T-helper 2 cell treated with Interferon-gamma antibody and Interleukin-4, amounts not matched to agents 5 μg/mL and 100 μg/mL, for 36 hours (primary cell): ENCODE measurements at regions not wholly inside any gene's neighbourhood (a gene's known extent, or its start where the extent isn't known, plus 50 kb on each side); places are given as distances from the start of the nearest gene placed in this dataset.
A peak's percentile ranks its signal among the peaks of the same experiment; 100 is the strongest.
"Not testable (repeated sequence)": the region's sequence is repeated elsewhere in the genome, so short reads cannot be mapped to it uniquely, and the experiment has no call there.

ENCODE experiments used
- DNase-seq: peaks from one replicate; pipeline ENCODE4 v3.0.0; 2021; ENCODE audit warnings: low spot score
- H3K27ac Mint-ChIP-seq: one replicate; pipeline ENCODE4 v1.8.0; 2021; ENCODE audit warnings: mild to moderate bottlenecking, mixed read lengths
- H3K27me3 Mint-ChIP-seq: one replicate; pipeline ENCODE4 v1.8.0; 2021; ENCODE audit warnings: low read depth, mixed read lengths
- H3K36me3 Mint-ChIP-seq: one replicate; pipeline ENCODE4 v1.8.0; 2021; ENCODE audit warnings: low read depth, mixed read lengths
- H3K4me1 Mint-ChIP-seq: one replicate; pipeline ENCODE4 v1.8.0; 2021; ENCODE audit warnings: low read depth, mixed read lengths
- H3K4me3 Mint-ChIP-seq: one replicate; pipeline ENCODE4 v1.8.0; 2022; ENCODE audit warnings: mild to moderate bottlenecking, moderate library complexity, mixed read lengths
- H3K9me3 Mint-ChIP-seq: one replicate; pipeline ENCODE4 v1.8.0; 2021; ENCODE audit warnings: mixed read lengths

GRCh38 chr2:7432436-7432835, 515.2 kb downstream of the RNF144A start:
- Mint-ChIP-seq H3K4me3 (peak overlapping the region; percentile 35), H3K27me3 (no peaks in the 10 kb centered on the region), H3K4me1 (peaks cover 66% of the 10 kb centered on the region), H3K27ac (peak overlapping the region; percentile 99), H3K36me3 (peaks cover 32% of the 10 kb centered on the region), H3K9me3 (peaks cover 20% of the 10 kb centered on the region)
- no peak for DNase-seq

GRCh38 chr2:7436096-7436906, 519.1 kb downstream of the RNF144A start:
- Mint-ChIP-seq H3K4me3 (peak overlapping the region; percentile 59), H3K9me3 (peaks cover 42% of the 10 kb centered on the region)

GRCh38 chr2:7437141-7437540, 519.9 kb downstream of the RNF144A start:
- peaks cover 50% of the 10 kb centered on the region for H3K9me3 Mint-ChIP-seq
- H3K4me1 Mint-ChIP-seq = peaks cover 70% of the 10 kb centered on the region
- H3K4me3 Mint-ChIP-seq = peak overlapping the region; percentile 59
- DNase-seq = peak; percentile 51
- no peaks in the 10 kb centered on the region for H3K27me3 Mint-ChIP-seq
- H3K27ac Mint-ChIP-seq = peak overlapping the region; percentile 91
- H3K36me3 Mint-ChIP-seq = peaks cover 55% of the 10 kb centered on the region

More at GRCh38 chr2:7436096-7436906, 519.1 kb downstream of the RNF144A start:
- Mint-ChIP-seq H3K27ac (peak overlapping the region; percentile 91), H3K36me3 (peaks cover 47% of the 10 kb centered on the region), H3K4me1 (peaks cover 66% of the 10 kb centered on the region), H3K27me3 (no peaks in the 10 kb centered on the region)
- DNase-seq = no peak

GRCh38 chr2:7437716-7438632, 520.8 kb downstream of the RNF144A start:
- peaks cover 54% of the 10 kb centered on the region for H3K36me3 Mint-ChIP-seq
- peaks cover 71% of the 10 kb centered on the region for H3K4me1 Mint-ChIP-seq
- peaks cover 50% of the 10 kb centered on the region for H3K9me3 Mint-ChIP-seq
- peak overlapping the region; percentile 91 for H3K27ac Mint-ChIP-seq
- peak; percentile 59 for DNase-seq
- H3K4me3 Mint-ChIP-seq = peak overlapping the region; percentile 59
- no peaks in the 10 kb centered on the region for H3K27me3 Mint-ChIP-seq

- Mint-ChIP-seq H3K9me3 (peaks cover 46% of the 10 kb centered on the region), H3K4me1 (peaks cover 76% of the 10 kb centered on the region), H3K27me3 (no peaks in the 10 kb centered on the region), H3K36me3 (peaks cover 51% of the 10 kb centered on the region), H3K27ac (peak overlapping the region; percentile 86), H3K4me3 (peak overlapping the region; percentile 44)
- DNase-seq = no peak
Observed at GRCh38 chr2:7438855-7439254, 521.6 kb downstream of the RNF144A start.

GRCh38 chr2:7440977-7441376, 523.8 kb downstream of the RNF144A start:
- no peak for DNase-seq
- Mint-ChIP-seq H3K36me3 (peaks cover 41% of the 10 kb centered on the region), H3K4me3 (no peak overlapping the region), H3K27me3 (no peaks in the 10 kb centered on the region), H3K9me3 (peaks cover 38% of the 10 kb centered on the region), H3K4me1 (peaks cover 76% of the 10 kb centered on the region), H3K27ac (no peak overlapping the region)

GRCh38 chr2:7441841-7442240, 524.6 kb downstream of the RNF144A start:
- Mint-ChIP-seq H3K36me3 (peaks cover 38% of the 10 kb centered on the region), H3K4me3 (peak overlapping the region; percentile 14), H3K27ac (peak overlapping the region; percentile 63), H3K4me1 (peaks cover 76% of the 10 kb centered on the region), H3K9me3 (peaks cover 39% of the 10 kb centered on the region)
- DNase-seq, H3K27me3 Mint-ChIP-seq: not testable (repeated sequence)

- Mint-ChIP-seq H3K4me1 (peaks cover 73% of the 10 kb centered on the region), H3K27me3 (no peaks in the 10 kb centered on the region), H3K27ac (peak overlapping the region; percentile 61), H3K9me3 (peaks cover 36% of the 10 kb centered on the region), H3K36me3 (peaks cover 37% of the 10 kb centered on the region), H3K4me3 (peak overlapping the region; percentile 14)
- DNase-seq = no peak
Observed at GRCh38 chr2:7444626-7445025, 527.4 kb downstream of the RNF144A start.

- no peaks in the 10 kb centered on the region for H3K27me3 Mint-ChIP-seq
- peaks cover 82% of the 10 kb centered on the region for H3K4me1 Mint-ChIP-seq
- H3K36me3 Mint-ChIP-seq = peaks cover 18% of the 10 kb centered on the region
- DNase-seq = peak; percentile 3
- peaks cover 9% of the 10 kb centered on the region for H3K9me3 Mint-ChIP-seq
- no peak overlapping the region for H3K4me3 Mint-ChIP-seq
- peak overlapping the region; percentile 91 for H3K27ac Mint-ChIP-seq
Observed at GRCh38 chr2:7448578-7449264, 531.5 kb downstream of the RNF144A start.

GRCh38 chr2:7449298-7449697, 532.1 kb downstream of the RNF144A start:
- H3K4me3 Mint-ChIP-seq = peak overlapping the region; percentile 22
- no peaks in the 10 kb centered on the region for H3K27me3 Mint-ChIP-seq
- H3K36me3 Mint-ChIP-seq = peaks cover 14% of the 10 kb centered on the region
- H3K9me3 Mint-ChIP-seq = peaks cover 9% of the 10 kb centered on the region
- peaks cover 83% of the 10 kb centered on the region for H3K4me1 Mint-ChIP-seq
- peak overlapping the region; percentile 91 for H3K27ac Mint-ChIP-seq
- DNase-seq = peak; percentile 3

- peak overlapping the region; percentile 66 for H3K4me3 Mint-ChIP-seq
- H3K36me3 Mint-ChIP-seq = peaks cover 13% of the 10 kb centered on the region
- H3K9me3 Mint-ChIP-seq = peaks cover 9% of the 10 kb centered on the region
- H3K4me1 Mint-ChIP-seq = peaks cover 87% of the 10 kb centered on the region
- peak; percentile 84 for DNase-seq
- H3K27me3 Mint-ChIP-seq = no peaks in the 10 kb centered on the region
- peak overlapping the region; percentile 93 for H3K27ac Mint-ChIP-seq
Observed at GRCh38 chr2:7450188-7450832, 533.1 kb downstream of the RNF144A start.

GRCh38 chr2:7450833-7451190, 533.6 kb downstream of the RNF144A start:
- Mint-ChIP-seq H3K36me3 (peaks cover 13% of the 10 kb centered on the region), H3K4me3 (peak overlapping the region; percentile 66), H3K9me3 (peaks cover 5% of the 10 kb centered on the region), H3K27ac (peak overlapping the region; percentile 93), H3K4me1 (peaks cover 83% of the 10 kb centered on the region), H3K27me3 (no peaks in the 10 kb centered on the region)
- peak; percentile 57 for DNase-seq
